ENCODE measurements at regions not wholly inside any gene's neighbourhood (a gene's known extent, or its start where the extent isn't known, plus 50 kb on each side); places are given as distances from the start of the nearest gene placed in this dataset.
A peak's percentile ranks its signal among the peaks of the same experiment; 100 is the strongest.

DNA sequence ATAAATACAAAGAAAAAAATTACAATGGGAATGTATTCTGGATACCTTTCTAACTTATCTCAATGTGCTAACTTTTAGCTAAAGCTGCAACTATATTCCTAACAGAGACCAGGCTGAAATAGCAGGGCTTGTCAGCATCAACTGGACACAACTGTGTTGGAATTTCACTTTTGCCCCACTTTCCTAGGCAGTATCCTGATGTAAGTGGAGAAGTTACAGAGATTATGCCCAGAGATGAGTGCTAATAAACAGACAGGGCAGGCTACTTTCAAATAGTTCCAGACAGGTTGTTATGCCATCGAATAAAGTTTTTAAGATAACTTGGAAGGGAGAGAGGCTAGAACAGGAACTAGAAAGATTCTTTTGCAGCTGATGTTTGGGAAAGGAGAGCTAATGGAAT lies 201.9 kb downstream of the KCTD12 start:
- H2AFZ ChIP-seq (ENCODE audit: low read depth, low read length), result peak overlapping the region; percentile 6
- no peaks in the 10 kb centered on the region for H3K79me2 ChIP-seq (ENCODE audit: control insufficient read depth, insufficient read depth, low read length)
- no peaks in the 10 kb centered on the region for H3K4me1 ChIP-seq (ENCODE audit: control insufficient read depth, extremely low read depth, insufficient read depth, low read length)
- H3K9me1 ChIP-seq (replicated peaks; ENCODE audit: control insufficient read depth, extremely low read depth, insufficient read depth, low read length), result no peaks in the 10 kb centered on the region
- H3K27me3 ChIP-seq (ENCODE audit: control insufficient read depth in 2 of 2, insufficient read depth in 2 of 2, low read length in 2 of 2), result no peaks in the 10 kb centered on the region
- no peak overlapping the region for H3K4me3 ChIP-seq (replicated peaks in 1 of 3; ENCODE audit: insufficient read depth in 1 of 3, low read depth in 1 of 3, low read length in 3 of 3)
- POLR2A ChIA-PET, result no interaction called here
- no peak overlapping the region for H3K27ac ChIP-seq (ENCODE audit: insufficient read depth, low read depth, low read length)
- CTCF ChIA-PET, result no interaction called here
- no TSS peak for BruUV-seq (replicated peaks)
- H4K20me1 ChIP-seq (replicated peaks; ENCODE audit: control insufficient read depth, extremely low read depth, insufficient read depth, low read length), result no peaks in the 10 kb centered on the region
- TF ChIP-seq MYC (IDR thresholded peaks at IDR 0.05; ENCODE audit: low read depth, low read length), result no peak
- dilution Hi-C loops (cut with MboI; ENCODE audit: extremely low pct_ligation_motif_present, low sequenced_read_pairs) (no loop called here), intact Hi-C loops (cut with micrococcal nuclease) (no loop called here)
- no peaks in the 10 kb centered on the region for H3K36me3 ChIP-seq (ENCODE audit: control insufficient read depth in 2 of 2, extremely low read depth in 1 of 2, insufficient read depth in 2 of 2, low read length in 2 of 2)
- FAIRE-seq (no peak), DNase-seq (ENCODE audit: low read depth, low spot score) (no peak)
- H3K4me2 ChIP-seq (ENCODE audit: insufficient read depth, low read length), result no peak overlapping the region
- H3K9ac ChIP-seq (replicated peaks; ENCODE audit: extremely low read depth, insufficient read depth, low read length), result no peak overlapping the region
- H3K9me3 ChIP-seq (replicated peaks; ENCODE audit: control insufficient read depth, insufficient read depth, low read length), result no peaks in the 10 kb centered on the region

DNA sequence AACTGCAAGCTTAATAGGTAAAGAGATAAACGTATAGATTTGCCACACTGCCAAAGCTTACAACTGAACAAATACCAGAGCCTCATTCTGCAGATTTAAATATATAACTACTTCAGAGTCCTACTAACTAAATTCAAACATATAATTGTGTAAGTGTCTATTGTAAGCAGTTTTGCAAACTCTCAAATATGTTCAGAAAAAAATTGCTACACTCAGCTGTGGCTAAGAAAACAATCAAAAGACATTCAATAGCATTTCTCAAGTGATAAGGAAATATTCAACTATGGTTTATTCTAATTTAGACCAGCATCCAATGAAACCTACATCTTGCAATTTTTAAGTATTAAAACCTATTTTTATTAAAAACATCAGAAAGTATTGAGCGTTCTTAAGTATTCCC lies 202.4 kb downstream of the KCTD12 start:
- H3K4me3 ChIP-seq (replicated peaks in 1 of 3; ENCODE audit: insufficient read depth in 1 of 3, low read depth in 1 of 3, low read length in 3 of 3), result no peak overlapping the region
- ChIA-PET POLR2A (no interaction called here), CTCF (no interaction called here)
- H4K20me1 ChIP-seq (replicated peaks; ENCODE audit: control insufficient read depth, extremely low read depth, insufficient read depth, low read length), result no peaks in the 10 kb centered on the region
- H3K79me2 ChIP-seq (ENCODE audit: control insufficient read depth, insufficient read depth, low read length), result no peaks in the 10 kb centered on the region
- no peaks in the 10 kb centered on the region for H3K9me3 ChIP-seq (replicated peaks; ENCODE audit: control insufficient read depth, insufficient read depth, low read length)
- H3K4me1 ChIP-seq (ENCODE audit: control insufficient read depth, extremely low read depth, insufficient read depth, low read length), result no peaks in the 10 kb centered on the region
- no peaks in the 10 kb centered on the region for H3K27me3 ChIP-seq (ENCODE audit: control insufficient read depth in 2 of 2, insufficient read depth in 2 of 2, low read length in 2 of 2)
- FAIRE-seq, result no peak
- H3K9me1 ChIP-seq (replicated peaks; ENCODE audit: control insufficient read depth, extremely low read depth, insufficient read depth, low read length), result no peaks in the 10 kb centered on the region
- intact Hi-C loops (cut with micrococcal nuclease), result no loop called here
- TF ChIP-seq, protein P1, sequence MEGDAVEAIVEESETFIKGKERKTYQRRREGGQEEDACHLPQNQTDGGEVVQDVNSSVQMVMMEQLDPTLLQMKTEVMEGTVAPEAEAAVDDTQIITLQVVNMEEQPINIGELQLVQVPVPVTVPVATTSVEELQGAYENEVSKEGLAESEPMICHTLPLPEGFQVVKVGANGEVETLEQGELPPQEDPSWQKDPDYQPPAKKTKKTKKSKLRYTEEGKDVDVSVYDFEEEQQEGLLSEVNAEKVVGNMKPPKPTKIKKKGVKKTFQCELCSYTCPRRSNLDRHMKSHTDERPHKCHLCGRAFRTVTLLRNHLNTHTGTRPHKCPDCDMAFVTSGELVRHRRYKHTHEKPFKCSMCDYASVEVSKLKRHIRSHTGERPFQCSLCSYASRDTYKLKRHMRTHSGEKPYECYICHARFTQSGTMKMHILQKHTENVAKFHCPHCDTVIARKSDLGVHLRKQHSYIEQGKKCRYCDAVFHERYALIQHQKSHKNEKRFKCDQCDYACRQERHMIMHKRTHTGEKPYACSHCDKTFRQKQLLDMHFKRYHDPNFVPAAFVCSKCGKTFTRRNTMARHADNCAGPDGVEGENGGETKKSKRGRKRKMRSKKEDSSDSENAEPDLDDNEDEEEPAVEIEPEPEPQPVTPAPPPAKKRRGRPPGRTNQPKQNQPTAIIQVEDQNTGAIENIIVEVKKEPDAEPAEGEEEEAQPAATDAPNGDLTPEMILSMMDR (IDR thresholded peaks at IDR 0.05; ENCODE audit: extremely low read depth in 1 of 2, insufficient read depth in 1 of 2, low read depth in 1 of 2, low read length in 2 of 2), result no peak
- TF ChIP-seq MYC (IDR thresholded peaks at IDR 0.05; ENCODE audit: low read depth, low read length), result no peak
- TF ChIP-seq JUN (IDR thresholded peaks at IDR 0.05; ENCODE audit: borderline replicate concordance, insufficient read depth, insufficient read length, low read depth), result no peak
- TF ChIP-seq, protein P2, sequence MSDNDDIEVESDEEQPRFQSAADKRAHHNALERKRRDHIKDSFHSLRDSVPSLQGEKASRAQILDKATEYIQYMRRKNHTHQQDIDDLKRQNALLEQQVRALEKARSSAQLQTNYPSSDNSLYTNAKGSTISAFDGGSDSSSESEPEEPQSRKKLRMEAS (IDR thresholded peaks at IDR 0.05; ENCODE audit: insufficient read depth, insufficient read length), result no peak
- no peak overlapping the region for H3K9ac ChIP-seq (replicated peaks; ENCODE audit: extremely low read depth, insufficient read depth, low read length)
- BruUV-seq (replicated peaks), result no TSS peak
- no peak overlapping the region for H2AFZ ChIP-seq (ENCODE audit: low read depth, low read length)
- no peak for DNase-seq (ENCODE audit: low read depth, low spot score)
- no peaks in the 10 kb centered on the region for H3K36me3 ChIP-seq (ENCODE audit: control insufficient read depth in 2 of 2, extremely low read depth in 1 of 2, insufficient read depth in 2 of 2, low read length in 2 of 2)
- H3K4me2 ChIP-seq (ENCODE audit: insufficient read depth, low read length), result no peak overlapping the region
- dilution Hi-C loops (cut with MboI; ENCODE audit: extremely low pct_ligation_motif_present, low sequenced_read_pairs), result no loop called here
- no peak overlapping the region for H3K27ac ChIP-seq (ENCODE audit: insufficient read depth, low read depth, low read length)

Measured in endothelial cell of umbilical vein (primary cell).